Upper lobe of left lung (tissue), 4 donors: ENCODE measurements at regions not wholly inside any gene's neighbourhood (a gene's known extent, or its start where the extent isn't known, plus 50 kb on each side); places are given as distances from the start of the nearest gene placed in this dataset.

Source experiments
- EP300 ChIP-seq, 4 donors: sonication (generic); formaldehyde crosslinking; IDR thresholded peaks; one replicate each; pipeline ENCODE4 v1.5.1; 2017; ENCODE audit warnings: antibody characterized with exemption in 4 of 4, control low read depth in 2 of 4
- POLR2A ChIP-seq, 4 donors: fragments of 450-650 bp; IDR thresholded peaks; one replicate each; pipeline ENCODE4 v1.5.1; 2016 to 2017; ENCODE audit warnings: antibody characterized with exemption in 4 of 4, mild to moderate bottlenecking in 2 of 4
- TF ChIP-seq, protein P1 (sequence below), 6 experiments: fragments of 450-650 bp in 4 of 6; fragments of 200-600 bp in 2 of 6; sonication (generic) in 2 of 6; IDR thresholded peaks; one replicate each; pipeline ENCODE4 v1.5.1; 2016 to 2019; ENCODE audit warnings: antibody characterized with exemption in 6 of 6

DNA sequence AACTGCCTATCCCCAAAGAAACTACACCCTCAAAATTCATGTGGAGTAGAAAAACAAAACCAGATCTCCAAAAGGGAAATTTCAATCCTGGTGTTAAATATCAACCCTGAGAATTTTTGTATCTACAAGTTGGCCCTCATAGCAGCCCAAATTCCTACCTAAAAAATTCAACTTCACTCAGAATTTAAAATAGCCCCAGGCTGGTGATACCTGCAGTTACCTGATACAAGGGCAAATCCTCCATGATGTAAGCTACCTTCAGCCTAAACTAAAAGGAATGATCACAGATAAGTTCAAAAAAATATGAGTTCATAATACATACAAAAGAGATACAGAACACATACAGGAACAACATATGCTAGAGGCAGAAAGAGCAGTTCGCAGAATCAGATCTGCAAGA, 138.4 kb downstream of the HNRNPD start:
- TF ChIP-seq, protein P1, sequence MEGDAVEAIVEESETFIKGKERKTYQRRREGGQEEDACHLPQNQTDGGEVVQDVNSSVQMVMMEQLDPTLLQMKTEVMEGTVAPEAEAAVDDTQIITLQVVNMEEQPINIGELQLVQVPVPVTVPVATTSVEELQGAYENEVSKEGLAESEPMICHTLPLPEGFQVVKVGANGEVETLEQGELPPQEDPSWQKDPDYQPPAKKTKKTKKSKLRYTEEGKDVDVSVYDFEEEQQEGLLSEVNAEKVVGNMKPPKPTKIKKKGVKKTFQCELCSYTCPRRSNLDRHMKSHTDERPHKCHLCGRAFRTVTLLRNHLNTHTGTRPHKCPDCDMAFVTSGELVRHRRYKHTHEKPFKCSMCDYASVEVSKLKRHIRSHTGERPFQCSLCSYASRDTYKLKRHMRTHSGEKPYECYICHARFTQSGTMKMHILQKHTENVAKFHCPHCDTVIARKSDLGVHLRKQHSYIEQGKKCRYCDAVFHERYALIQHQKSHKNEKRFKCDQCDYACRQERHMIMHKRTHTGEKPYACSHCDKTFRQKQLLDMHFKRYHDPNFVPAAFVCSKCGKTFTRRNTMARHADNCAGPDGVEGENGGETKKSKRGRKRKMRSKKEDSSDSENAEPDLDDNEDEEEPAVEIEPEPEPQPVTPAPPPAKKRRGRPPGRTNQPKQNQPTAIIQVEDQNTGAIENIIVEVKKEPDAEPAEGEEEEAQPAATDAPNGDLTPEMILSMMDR (IDR thresholded peaks at IDR 0.05), result no peak
- TF ChIP-seq EP300 (IDR thresholded peaks at IDR 0.05), result no peak
- TF ChIP-seq POLR2A (IDR thresholded peaks at IDR 0.05), result no peak
